LNCaP clone FGC (cell line): ENCODE measurements at regions not wholly inside any gene's neighbourhood (a gene's known extent, or its start where the extent isn't known, plus 50 kb on each side); places are given as distances from the start of the nearest gene placed in this dataset.

Experiments
- DNase-seq: peaks from one replicate; pipeline ENCODE4 v3.0.0-alpha.2; 2011; ENCODE audit warnings: low read depth
- H3K4me3 ChIP-seq: 2 replicates; pipeline ENCODE4 v1.5.1; 2011; ENCODE audit warnings: mild to moderate bottlenecking, low read depth, low read length, control low read depth
- CTCF ChIP-seq: IDR thresholded peaks from 2 replicates; pipeline ENCODE4 v1.5.1; 2012; ENCODE audit warnings: mild to moderate bottlenecking; ENCODE audit not compliant: control insufficient read depth, insufficient read depth; ENCODE audit errors: extremely low read depth

GRCh38 chr15:36175741-36176291, 403.6 kb upstream of the CDIN1 start:
- no peak overlapping the region for H3K4me3 ChIP-seq
- no peak for TF ChIP-seq CTCF
- no peak for DNase-seq

GRCh38 chr15:36177590-36178302, 401.7 kb upstream of the CDIN1 start:
- no peak overlapping the region for H3K4me3 ChIP-seq
- TF ChIP-seq CTCF, result no peak
- peak; percentile 84 for DNase-seq

GRCh38 chr15:36178303-36178633, 401.2 kb upstream of the CDIN1 start:
- H3K4me3 ChIP-seq, result no peak overlapping the region
- no peak for DNase-seq
- TF ChIP-seq CTCF, result no peak

GRCh38 chr15:36183201-36183600, 396.2 kb upstream of the CDIN1 start:
- H3K4me3 ChIP-seq, result no peak overlapping the region
- TF ChIP-seq CTCF, result no peak
- no peak for DNase-seq

- DNase-seq, result no peak
- H3K4me3 ChIP-seq, result no peak overlapping the region
- TF ChIP-seq CTCF, result no peak
Observed at GRCh38 chr15:36185438-36185837, 394.0 kb upstream of the CDIN1 start.

- H3K4me3 ChIP-seq, result no peak overlapping the region
- TF ChIP-seq CTCF, result no peak
Observed at GRCh38 chr15:36185845-36186244, 393.6 kb upstream of the CDIN1 start.

GRCh38 chr15:36186376-36186775, 393.1 kb upstream of the CDIN1 start:
- TF ChIP-seq CTCF, result no peak
- DNase-seq, result no peak
- H3K4me3 ChIP-seq, result no peak overlapping the region

More at GRCh38 chr15:36185845-36186244, 393.6 kb upstream of the CDIN1 start:
- no peak for DNase-seq
